RPMI8226 (cell line): ENCODE measurements at regions not wholly inside any gene's neighbourhood (a gene's known extent, or its start where the extent isn't known, plus 50 kb on each side); places are given as distances from the start of the nearest gene placed in this dataset.
A peak's percentile ranks its signal among the peaks of the same experiment; 100 is the strongest.

Source experiments
- DNase-seq: peaks from one replicate; pipeline ENCODE4 v3.0.0-alpha.2; 2015

- DNase-seq: no peak
Measured at GRCh38 chr2:3099145-3099859, 278.3 kb downstream of the EIPR1 start.

GRCh38 chr2:3098231-3098630 is 279.4 kb downstream of the EIPR1 start:
- DNase-seq: no peak

- no peak for DNase-seq
Measured at GRCh38 chr2:3097804-3098203, 279.8 kb downstream of the EIPR1 start.

GRCh38 chr2:3094999-3095958 is 282.3 kb downstream of the EIPR1 start:
- DNase-seq: no peak

DNA sequence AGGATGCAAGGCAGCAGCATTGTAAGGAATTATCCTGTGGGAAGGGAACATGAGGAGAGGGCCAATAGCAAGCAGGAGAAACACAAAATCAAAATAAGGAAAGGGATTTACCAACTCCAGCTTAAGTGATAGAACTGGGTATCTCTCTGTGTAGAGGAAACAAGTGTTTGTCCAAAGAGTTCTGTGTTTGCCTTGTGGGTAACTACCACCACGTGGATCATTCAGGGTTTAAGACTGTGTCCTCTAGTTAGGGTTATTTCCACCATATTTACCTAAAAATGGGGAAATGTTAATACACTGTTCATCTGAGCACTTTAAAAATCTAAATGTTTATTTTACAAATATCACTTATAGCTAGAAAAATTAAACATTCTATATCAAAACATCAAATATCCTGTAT is 283.3 kb downstream of the EIPR1 start:
- no peak for DNase-seq

- no peak for DNase-seq
Measured at GRCh38 chr2:3091696-3092095, 285.9 kb downstream of the EIPR1 start.

- DNase-seq: no peak
Measured at GRCh38 chr2:3082705-3083104, 294.9 kb downstream of the EIPR1 start.

GRCh38 chr2:3079959-3080948 is 297.4 kb downstream of the EIPR1 start:
- no peak for DNase-seq

DNA sequence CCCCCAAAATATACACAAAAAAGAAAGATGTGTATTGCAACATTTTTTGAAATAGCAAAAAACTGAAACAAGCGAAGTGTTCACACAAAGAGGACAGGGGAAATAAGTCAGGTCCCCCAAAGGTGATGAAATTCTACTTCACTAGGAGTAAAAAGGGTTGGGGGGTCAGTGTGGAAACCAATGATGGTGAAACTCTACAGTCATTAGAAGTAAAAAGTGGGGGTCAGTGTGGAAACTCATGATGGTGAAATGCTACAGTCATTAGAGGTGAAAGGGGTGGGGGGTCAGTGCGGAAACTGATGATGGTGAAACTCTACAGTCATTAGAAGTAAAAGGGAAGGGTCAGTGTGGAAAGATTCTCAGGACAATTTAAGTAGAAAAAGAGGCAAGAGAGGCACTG is 298.2 kb downstream of the EIPR1 start:
- DNase-seq: no peak

- no peak for DNase-seq
Measured at GRCh38 chr2:3078684-3079083, 298.9 kb downstream of the EIPR1 start.

- DNase-seq: no peak
Measured at GRCh38 chr2:3076848-3077642, 300.6 kb downstream of the EIPR1 start.

GRCh38 chr2:3075991-3076340 is 301.7 kb downstream of the EIPR1 start:
- DNase-seq: no peak

DNA sequence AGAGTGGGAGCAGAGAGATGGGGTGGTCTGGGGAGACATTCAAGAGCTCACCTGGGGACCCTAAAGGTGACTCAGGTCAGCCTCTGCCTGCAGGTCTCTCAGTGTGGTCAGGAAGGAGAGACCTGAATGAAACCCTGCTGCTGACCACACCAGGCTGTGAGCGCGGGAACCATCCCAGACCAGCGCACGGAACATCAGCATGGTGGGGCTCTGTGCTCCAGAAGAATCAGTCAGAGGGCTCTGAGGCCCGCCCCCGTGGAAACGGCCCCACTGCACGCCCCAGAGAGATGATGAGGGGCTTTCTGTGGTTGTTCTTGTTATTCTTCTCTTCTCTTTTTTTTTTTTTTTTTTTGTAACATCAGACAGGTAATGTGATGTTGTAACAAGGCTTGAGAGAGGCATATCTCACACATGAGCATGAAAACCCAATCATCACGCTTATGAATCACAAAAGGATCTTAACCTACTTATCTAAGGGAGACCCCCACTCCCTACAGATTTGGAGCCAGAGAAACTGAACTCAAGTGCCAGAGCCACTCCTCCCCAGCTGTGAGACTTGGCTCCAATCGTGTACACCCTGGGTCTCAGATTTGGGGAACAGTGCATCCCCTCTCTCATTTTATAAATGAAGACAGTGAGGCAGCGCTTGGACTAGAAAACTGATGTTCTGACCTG is 302.2 kb downstream of the EIPR1 start:
- no peak for DNase-seq

DNA sequence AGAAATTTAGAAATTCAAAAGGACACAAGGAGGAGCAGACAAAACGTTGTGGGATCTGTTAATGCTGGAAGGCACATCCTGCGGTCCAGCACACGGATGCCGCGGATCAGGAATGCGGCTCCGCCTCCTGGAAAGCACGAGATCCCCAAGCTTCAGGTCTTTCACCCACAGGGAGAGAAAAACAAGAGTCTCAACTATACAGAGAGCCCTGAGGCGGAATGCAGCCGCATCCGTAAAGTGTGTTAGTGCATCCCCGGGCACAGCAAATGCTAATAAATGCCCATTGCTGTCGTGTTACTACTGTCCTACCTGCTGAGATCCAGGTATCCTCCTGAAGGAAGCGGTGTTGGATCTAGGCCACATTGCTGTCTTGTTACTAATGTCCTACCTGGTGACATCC is 303.9 kb downstream of the EIPR1 start:
- DNase-seq: no peak

GRCh38 chr2:3073041-3073595 is 304.5 kb downstream of the EIPR1 start:
- DNase-seq: peak; percentile 15

DNA sequence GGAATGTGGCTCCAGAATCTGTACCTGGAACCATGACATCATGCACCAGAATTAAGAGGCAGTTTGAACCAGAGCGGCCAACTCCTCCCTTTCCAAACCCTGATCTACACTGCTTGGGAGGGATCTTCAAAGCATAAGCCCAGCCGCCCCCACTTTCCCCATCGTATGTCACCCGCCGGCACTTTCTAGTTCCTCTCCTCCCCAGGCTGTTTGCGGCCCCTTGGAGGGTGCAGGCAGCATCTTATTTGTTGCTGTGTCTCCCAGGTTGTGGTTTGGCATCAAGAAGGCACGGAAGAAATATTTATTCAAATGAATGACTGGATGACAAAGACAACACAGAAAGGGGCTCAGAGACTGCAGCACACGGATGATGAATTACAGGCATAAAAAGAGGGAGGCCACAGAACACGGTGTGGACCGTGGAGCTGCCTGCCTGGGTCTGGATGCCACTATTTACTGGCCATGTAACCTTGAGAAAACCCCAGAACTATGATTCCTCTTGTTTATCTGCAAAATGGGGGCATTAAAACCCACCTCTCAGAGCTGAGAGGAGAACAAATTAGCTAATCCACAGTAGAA is 305.8 kb downstream of the EIPR1 start:
- no peak for DNase-seq

- no peak for DNase-seq
Measured at GRCh38 chr2:3066831-3067230, 310.8 kb downstream of the EIPR1 start.

DNA sequence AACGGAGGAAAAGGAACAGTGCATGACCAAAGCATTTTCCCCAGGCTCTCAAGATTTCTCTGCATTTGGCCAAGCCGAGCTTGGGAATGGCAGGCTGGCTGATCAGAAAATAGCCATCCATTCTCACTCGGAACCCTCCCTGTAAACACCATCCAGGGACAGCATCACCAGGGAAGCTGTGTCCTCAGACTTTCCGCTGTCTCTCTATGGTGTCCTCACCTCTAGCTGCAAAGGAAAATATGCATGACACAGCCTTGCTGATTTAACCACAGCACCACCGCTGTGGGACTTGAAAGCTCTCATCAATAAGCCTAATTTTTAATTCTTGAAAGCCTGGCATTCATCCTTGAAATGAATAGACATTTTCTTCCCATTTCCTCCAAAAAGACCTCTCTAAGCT is 311.7 kb downstream of the EIPR1 start:
- no peak for DNase-seq

DNA sequence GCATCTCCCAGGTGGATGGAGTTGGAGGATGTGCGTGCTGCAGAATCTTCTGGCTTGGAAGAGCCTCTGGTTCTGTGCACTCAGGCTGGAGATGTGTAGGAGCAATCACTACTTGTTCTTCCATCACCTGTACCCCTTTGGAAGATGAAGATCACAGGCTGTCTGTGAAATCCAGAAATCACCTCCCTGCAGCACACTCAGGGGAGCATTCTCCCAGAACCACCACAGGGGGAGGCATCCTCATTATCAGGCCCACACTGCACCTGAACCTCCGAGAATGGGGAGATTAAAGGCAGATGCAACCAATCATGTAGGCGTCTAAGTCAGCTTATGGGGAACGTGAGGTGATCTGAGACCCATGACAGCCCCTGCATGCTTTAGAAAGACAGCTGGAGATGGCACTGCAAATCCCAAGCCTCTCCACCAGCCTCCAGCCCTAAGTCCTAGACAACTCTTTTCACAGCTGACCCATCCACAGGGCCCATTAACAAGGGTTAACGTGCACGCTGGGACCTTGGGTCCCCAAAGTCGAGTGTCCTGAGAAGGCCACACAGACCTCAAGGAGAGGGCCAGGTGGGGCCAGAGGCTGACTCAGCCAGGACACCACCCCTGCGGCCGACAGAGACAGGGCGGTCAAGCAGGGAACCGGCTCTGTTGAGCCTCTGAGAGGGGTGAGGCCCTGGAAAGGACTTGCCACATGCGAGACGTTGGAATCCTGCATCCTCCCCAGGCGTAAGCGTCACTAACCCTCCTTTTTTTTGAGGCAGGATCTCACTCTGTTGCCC is 314.9 kb downstream of the EIPR1 start:
- DNase-seq: no peak

GRCh38 chr2:3060049-3060448 is 317.6 kb downstream of the EIPR1 start:
- no peak for DNase-seq
